ENCODE measurements at regions not wholly inside any gene's neighbourhood (a gene's known extent, or its start where the extent isn't known, plus 50 kb on each side); places are given as distances from the start of the nearest gene placed in this dataset.

DNA sequence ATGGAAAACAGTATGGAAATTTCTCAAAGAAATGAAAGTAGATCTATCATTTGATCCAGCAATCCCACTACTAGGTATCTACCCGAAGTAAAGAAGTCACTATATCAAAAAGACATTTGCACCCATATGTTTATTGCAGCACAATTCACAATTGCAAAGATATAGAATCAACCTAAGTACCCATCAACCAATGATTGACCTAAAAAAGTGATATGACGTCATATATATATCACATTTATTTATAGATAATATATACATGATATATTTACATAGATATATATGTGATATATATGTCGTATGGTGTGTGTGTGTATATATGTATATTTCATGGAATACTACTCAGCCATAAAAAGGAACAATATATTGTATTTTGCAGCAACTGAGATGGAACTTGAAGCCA, 188.3 kb upstream of the ARHGAP42 start:
- no peaks in the 10 kb centered on the region for H3K4me1 Mint-ChIP-seq (ENCODE audit: low read depth, unreplicated experiment)
- 0 out of 2 replicates have a peak, but pooled peaks cover 4% of the 10 kb centered on the region for H3K9me3 ChIP-seq
- H3K27ac Mint-ChIP-seq (ENCODE audit: unreplicated experiment) = no peak overlapping the region
- no peak for DNase-seq
- no peaks in the 10 kb centered on the region for H3K36me3 Mint-ChIP-seq (ENCODE audit: insufficient read depth, unreplicated experiment)
- no peak overlapping the region for H3K4me3 Mint-ChIP-seq (ENCODE audit: unreplicated experiment)
- intact Hi-C loops (cut with micrococcal nuclease; ENCODE audit: unreplicated experiment) = no loop called here
- H3K4me1 ChIP-seq = no peaks in the 10 kb centered on the region
- H3K27me3 ChIP-seq (replicated peaks; ENCODE audit: control insufficient read depth, insufficient read depth, low read length) = no peaks in the 10 kb centered on the region; the same call in 1 of the 2 replicates
- H3K4me3 ChIP-seq (ENCODE audit: low read depth, low read length) = no peak overlapping the region
- CTCF ChIA-PET = no interaction called here
- peaks cover 43% of the 10 kb centered on the region for H3K9me3 Mint-ChIP-seq (ENCODE audit: unreplicated experiment)
- H3K27me3 Mint-ChIP-seq (ENCODE audit: insufficient read depth, unreplicated experiment) = no peaks in the 10 kb centered on the region
- H3K36me3 ChIP-seq (ENCODE audit: control insufficient read depth, insufficient read depth, low read length) = no peaks in the 10 kb centered on the region
- POLR2A ChIA-PET = no interaction called here
- TF ChIP-seq, protein P1, sequence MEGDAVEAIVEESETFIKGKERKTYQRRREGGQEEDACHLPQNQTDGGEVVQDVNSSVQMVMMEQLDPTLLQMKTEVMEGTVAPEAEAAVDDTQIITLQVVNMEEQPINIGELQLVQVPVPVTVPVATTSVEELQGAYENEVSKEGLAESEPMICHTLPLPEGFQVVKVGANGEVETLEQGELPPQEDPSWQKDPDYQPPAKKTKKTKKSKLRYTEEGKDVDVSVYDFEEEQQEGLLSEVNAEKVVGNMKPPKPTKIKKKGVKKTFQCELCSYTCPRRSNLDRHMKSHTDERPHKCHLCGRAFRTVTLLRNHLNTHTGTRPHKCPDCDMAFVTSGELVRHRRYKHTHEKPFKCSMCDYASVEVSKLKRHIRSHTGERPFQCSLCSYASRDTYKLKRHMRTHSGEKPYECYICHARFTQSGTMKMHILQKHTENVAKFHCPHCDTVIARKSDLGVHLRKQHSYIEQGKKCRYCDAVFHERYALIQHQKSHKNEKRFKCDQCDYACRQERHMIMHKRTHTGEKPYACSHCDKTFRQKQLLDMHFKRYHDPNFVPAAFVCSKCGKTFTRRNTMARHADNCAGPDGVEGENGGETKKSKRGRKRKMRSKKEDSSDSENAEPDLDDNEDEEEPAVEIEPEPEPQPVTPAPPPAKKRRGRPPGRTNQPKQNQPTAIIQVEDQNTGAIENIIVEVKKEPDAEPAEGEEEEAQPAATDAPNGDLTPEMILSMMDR (IDR thresholded peaks at IDR 0.05; ENCODE audit: insufficient read depth in 1 of 2, low read depth in 1 of 2, low read length in 1 of 2, severe bottlenecking in 1 of 2, unreplicated experiment in 1 of 2) = no peak
- BruUV-seq (replicated peaks) = no TSS peak

DNA sequence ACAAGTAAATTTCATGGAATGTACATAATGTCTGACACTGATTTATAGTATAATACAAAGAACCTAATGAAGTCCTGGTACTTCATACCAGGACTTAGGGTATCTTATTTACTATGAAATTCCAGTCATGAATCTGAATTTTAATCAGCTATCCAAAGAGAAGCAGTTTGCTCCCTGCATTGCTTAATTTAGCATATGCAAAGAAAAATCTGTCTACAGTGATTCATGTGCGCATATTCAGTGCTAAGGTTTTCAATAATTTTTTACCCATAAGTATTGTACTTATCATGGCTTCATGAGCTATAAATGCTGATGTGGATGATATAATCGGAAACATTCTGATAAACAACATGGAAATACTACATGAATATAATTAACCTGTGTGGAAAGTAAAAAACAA, 185.6 kb upstream of the ARHGAP42 start:
- Mint-ChIP-seq H3K4me1 (ENCODE audit: low read depth, unreplicated experiment) (no peaks in the 10 kb centered on the region), H3K9me3 (ENCODE audit: unreplicated experiment) (peaks cover 37% of the 10 kb centered on the region)
- CTCF ChIA-PET = no interaction called here

DNA sequence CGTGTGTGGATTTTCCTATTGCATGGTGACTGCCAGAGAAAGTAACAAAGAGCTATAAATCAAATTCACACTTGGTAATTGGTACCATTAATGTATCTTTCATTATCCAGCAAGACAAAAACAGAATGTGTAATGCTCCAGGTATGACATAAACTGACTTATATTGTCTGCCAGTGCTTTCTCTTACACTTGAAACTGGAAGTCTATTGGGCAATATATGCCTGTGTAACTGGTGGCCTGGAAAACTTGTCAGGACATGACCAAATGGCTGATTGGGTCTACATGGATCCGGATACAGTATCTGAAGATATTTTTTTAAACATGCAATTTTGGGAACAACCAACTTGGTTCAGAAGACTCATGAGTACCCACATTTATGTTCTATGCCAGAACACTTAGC, 174.6 kb upstream of the ARHGAP42 start:
- Mint-ChIP-seq H3K27ac (ENCODE audit: unreplicated experiment) (no peak overlapping the region), H3K4me1 (ENCODE audit: low read depth, unreplicated experiment) (peaks cover 6% of the 10 kb centered on the region), H3K4me3 (ENCODE audit: unreplicated experiment) (no peak overlapping the region), H3K36me3 (ENCODE audit: insufficient read depth, unreplicated experiment) (no peaks in the 10 kb centered on the region), H3K27me3 (ENCODE audit: insufficient read depth, unreplicated experiment) (no peaks in the 10 kb centered on the region), H3K9me3 (ENCODE audit: unreplicated experiment) (peaks cover 10% of the 10 kb centered on the region)
- Histone ChIP-seq H3K27me3 (replicated peaks; ENCODE audit: control insufficient read depth, insufficient read depth, low read length) (no peaks in the 10 kb centered on the region), H3K4me3 (ENCODE audit: low read depth, low read length) (no peak overlapping the region), H3K4me1 (peaks cover 12% of the 10 kb centered on the region), H3K36me3 (ENCODE audit: control insufficient read depth, insufficient read depth, low read length) (no peaks in the 10 kb centered on the region), H3K9me3 (no peaks in the 10 kb centered on the region)
- CTCF ChIA-PET = no interaction called here
- TF ChIP-seq, protein P1 (IDR thresholded peaks at IDR 0.05; ENCODE audit: insufficient read depth in 1 of 2, low read depth in 1 of 2, low read length in 1 of 2, severe bottlenecking in 1 of 2, unreplicated experiment in 1 of 2) = no peak
- no TSS peak for BruUV-seq (replicated peaks)
- DNase-seq = no peak
- POLR2A ChIA-PET = no interaction called here
- intact Hi-C loops (cut with micrococcal nuclease; ENCODE audit: unreplicated experiment) = no loop called here

More for the DNA sequence above, 185.6 kb upstream of the ARHGAP42 start:
- H3K27me3 ChIP-seq (replicated peaks; ENCODE audit: control insufficient read depth, insufficient read depth, low read length) = no peaks in the 10 kb centered on the region; the same call in 1 of the 2 replicates
- H3K9me3 ChIP-seq = 0 out of 2 replicates have a peak, but pooled peaks cover 4% of the 10 kb centered on the region
- no peaks in the 10 kb centered on the region for H3K4me1 ChIP-seq
- H3K36me3 ChIP-seq (ENCODE audit: control insufficient read depth, insufficient read depth, low read length) = no peaks in the 10 kb centered on the region
- no peak for DNase-seq
- Mint-ChIP-seq H3K4me3 (ENCODE audit: unreplicated experiment) (no peak overlapping the region), H3K36me3 (ENCODE audit: insufficient read depth, unreplicated experiment) (no peaks in the 10 kb centered on the region), H3K27me3 (ENCODE audit: insufficient read depth, unreplicated experiment) (no peaks in the 10 kb centered on the region), H3K27ac (ENCODE audit: unreplicated experiment) (no peak overlapping the region)
- TF ChIP-seq, protein P1 (IDR thresholded peaks at IDR 0.05; ENCODE audit: insufficient read depth in 1 of 2, low read depth in 1 of 2, low read length in 1 of 2, severe bottlenecking in 1 of 2, unreplicated experiment in 1 of 2) = no peak
- intact Hi-C loops (cut with micrococcal nuclease; ENCODE audit: unreplicated experiment) = no loop called here
- BruUV-seq (replicated peaks) = no TSS peak
- H3K4me3 ChIP-seq (ENCODE audit: low read depth, low read length) = no peak overlapping the region
- POLR2A ChIA-PET = no interaction called here
